ENCODE measurements at regions not wholly inside any gene's neighbourhood (a gene's known extent, or its start where the extent isn't known, plus 50 kb on each side); places are given as distances from the start of the nearest gene placed in this dataset.

GRCh38 chr5:156147261-156147943 is 179.6 kb upstream of the SGCD start:
- Histone ChIP-seq H2AK5ac (ENCODE audit: low read depth, low read length) (no peak overlapping the region), H2BK12ac (ENCODE audit: low read length) (no peak overlapping the region), H3K14ac (ENCODE audit: low read length) (no peak overlapping the region), H2AFZ (ENCODE audit: low read length) (no peak overlapping the region), H3K4ac (ENCODE audit: low read length) (no peak overlapping the region), H3K4me3 (ENCODE audit: low read length in 2 of 2) (no peak overlapping the region), H4K91ac (ENCODE audit: low read depth, low read length, poor library complexity) (no peak overlapping the region), H3K27ac (replicated peaks; ENCODE audit: low read length) (no peak overlapping the region), H3K36me3 (replicated peaks in 1 of 2; ENCODE audit: control insufficient read depth in 2 of 2, insufficient read depth in 2 of 2, low read length in 2 of 2) (no peaks in the 10 kb centered on the region), H2BK5ac (ENCODE audit: low read length) (no peak overlapping the region), H3K79me1 (ENCODE audit: low read depth, low read length) (no peaks in the 10 kb centered on the region), H2BK120ac (ENCODE audit: low read depth, low read length) (no peak overlapping the region), H3K4me1 (ENCODE audit: control insufficient read depth in 2 of 2, insufficient read depth in 1 of 2, low read depth in 1 of 2, low read length in 2 of 2) (no peaks in the 10 kb centered on the region), H3K23ac (ENCODE audit: low read depth, low read length, poor library complexity) (no peak overlapping the region), H4K8ac (ENCODE audit: low read depth, low read length) (no peak overlapping the region), H3K18ac (ENCODE audit: low read length) (no peak overlapping the region), H3K9me3 (replicated peaks in 1 of 2; ENCODE audit: control insufficient read depth in 2 of 2, insufficient read depth in 1 of 2, low read depth in 1 of 2, low read length in 2 of 2) (peaks cover 0 to 3% of the 10 kb centered on the region in 2 donors), H2BK15ac (ENCODE audit: low read length) (no peak overlapping the region), H3K4me2 (ENCODE audit: insufficient read depth, low read length, poor library complexity, severe bottlenecking) (no peak overlapping the region), H3K27me3 (ENCODE audit: control insufficient read depth in 3 of 3, insufficient read depth in 3 of 3, low read depth in 1 of 3, low read length in 3 of 3) (no peaks in the 10 kb centered on the region), H3K9ac (ENCODE audit: low read depth, low read length, poor library complexity) (no peak overlapping the region)
- DNase-seq (ENCODE audit: low spot score): no peak
- WGBS, 2 donors (ENCODE audit: extremely low coverage in 2 of 2, insufficient read length in 2 of 2, insufficient replicate concordance in 1 of 2): no CpG with 5 or more reads among the region's 2 CpGs

DNA sequence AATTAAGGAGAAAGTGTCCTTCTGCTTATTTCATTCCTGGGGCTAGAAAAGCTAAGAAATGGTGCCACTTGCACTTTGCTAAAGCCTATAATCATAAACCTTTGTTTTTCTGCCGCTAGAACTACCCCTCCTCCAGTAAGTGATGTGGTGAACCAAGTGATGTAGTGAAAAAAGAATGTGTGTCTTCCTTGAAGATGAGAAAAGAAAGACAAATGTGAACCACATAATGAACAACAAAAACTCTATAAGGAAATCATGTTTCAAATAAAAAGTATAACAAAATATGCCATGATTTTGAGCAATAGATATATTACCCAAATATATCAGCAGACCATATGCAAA is 179.0 kb upstream of the SGCD start:
- H3K27ac ChIP-seq (replicated peaks; ENCODE audit: low read length): no peak overlapping the region
- no CpG with 5 or more reads among the region's 1 CpG for WGBS, 2 donors (ENCODE audit: extremely low coverage in 2 of 2, insufficient read length in 2 of 2, insufficient replicate concordance in 1 of 2)
- H3K23ac ChIP-seq (ENCODE audit: low read depth, low read length, poor library complexity): no peak overlapping the region
- no peak overlapping the region for H3K4me2 ChIP-seq (ENCODE audit: insufficient read depth, low read length, poor library complexity, severe bottlenecking)
- no peak for DNase-seq (ENCODE audit: low spot score)
- no peak overlapping the region for H3K14ac ChIP-seq (ENCODE audit: low read length)
- no peak overlapping the region for H2BK15ac ChIP-seq (ENCODE audit: low read length)
- no peak overlapping the region for H2AFZ ChIP-seq (ENCODE audit: low read length)
- H3K18ac ChIP-seq (ENCODE audit: low read length): no peak overlapping the region
- H4K91ac ChIP-seq (ENCODE audit: low read depth, low read length, poor library complexity): no peak overlapping the region
- no peak overlapping the region for H3K9ac ChIP-seq (ENCODE audit: low read depth, low read length, poor library complexity)
- H3K27me3 ChIP-seq (ENCODE audit: control insufficient read depth in 3 of 3, insufficient read depth in 3 of 3, low read depth in 1 of 3, low read length in 3 of 3): no peaks in the 10 kb centered on the region
- no peak overlapping the region for H2AK5ac ChIP-seq (ENCODE audit: low read depth, low read length)
- H3K4me1 ChIP-seq (ENCODE audit: control insufficient read depth in 2 of 2, insufficient read depth in 1 of 2, low read depth in 1 of 2, low read length in 2 of 2): no peaks in the 10 kb centered on the region
- H3K79me1 ChIP-seq (ENCODE audit: low read depth, low read length): no peaks in the 10 kb centered on the region
- H2BK5ac ChIP-seq (ENCODE audit: low read length): no peak overlapping the region
- H2BK120ac ChIP-seq (ENCODE audit: low read depth, low read length): no peak overlapping the region
- H4K8ac ChIP-seq (ENCODE audit: low read depth, low read length): no peak overlapping the region
- H3K9me3 ChIP-seq (replicated peaks in 1 of 2; ENCODE audit: control insufficient read depth in 2 of 2, insufficient read depth in 1 of 2, low read depth in 1 of 2, low read length in 2 of 2): peaks cover 0 to 2% of the 10 kb centered on the region in 2 donors
- no peak overlapping the region for H3K4ac ChIP-seq (ENCODE audit: low read length)
- H3K4me3 ChIP-seq (ENCODE audit: low read length in 2 of 2): no peak overlapping the region
- no peaks in the 10 kb centered on the region for H3K36me3 ChIP-seq (replicated peaks in 1 of 2; ENCODE audit: control insufficient read depth in 2 of 2, insufficient read depth in 2 of 2, low read length in 2 of 2)
- H2BK12ac ChIP-seq (ENCODE audit: low read length): no peak overlapping the region

- H3K27ac ChIP-seq (replicated peaks; ENCODE audit: low read length): no peak overlapping the region
- no CpG with 5 or more reads among the region's 1 CpG for WGBS, 2 donors (ENCODE audit: extremely low coverage in 2 of 2, insufficient read length in 2 of 2, insufficient replicate concordance in 1 of 2)
Observed at GRCh38 chr5:156148301-156148700, 178.7 kb upstream of the SGCD start.

GRCh38 chr5:156149213-156149612 is 177.8 kb upstream of the SGCD start:
- no peak overlapping the region for H4K8ac ChIP-seq (ENCODE audit: low read depth, low read length)
- H2BK15ac ChIP-seq (ENCODE audit: low read length): no peak overlapping the region
- no peaks in the 10 kb centered on the region for H3K79me1 ChIP-seq (ENCODE audit: low read depth, low read length)
- no peak overlapping the region for H2BK12ac ChIP-seq (ENCODE audit: low read length)
- no peak overlapping the region for H3K14ac ChIP-seq (ENCODE audit: low read length)
- no peaks in the 10 kb centered on the region for H3K27me3 ChIP-seq (ENCODE audit: control insufficient read depth in 3 of 3, insufficient read depth in 3 of 3, low read depth in 1 of 3, low read length in 3 of 3)
- no peak overlapping the region for H2BK120ac ChIP-seq (ENCODE audit: low read depth, low read length)
- DNase-seq (ENCODE audit: low spot score): no peak
- H3K18ac ChIP-seq (ENCODE audit: low read length): no peak overlapping the region
- no peak overlapping the region for H3K4me3 ChIP-seq (ENCODE audit: low read length in 2 of 2)
- H3K4me2 ChIP-seq (ENCODE audit: insufficient read depth, low read length, poor library complexity, severe bottlenecking): no peak overlapping the region
- H3K23ac ChIP-seq (ENCODE audit: low read depth, low read length, poor library complexity): no peak overlapping the region
- H2BK5ac ChIP-seq (ENCODE audit: low read length): no peak overlapping the region
- no peak overlapping the region for H3K27ac ChIP-seq (replicated peaks; ENCODE audit: low read length)
- no peak overlapping the region for H2AK5ac ChIP-seq (ENCODE audit: low read depth, low read length)
- no peak overlapping the region for H3K4ac ChIP-seq (ENCODE audit: low read length)
- no peak overlapping the region for H2AFZ ChIP-seq (ENCODE audit: low read length)
- H4K91ac ChIP-seq (ENCODE audit: low read depth, low read length, poor library complexity): no peak overlapping the region
- H3K9me3 ChIP-seq (replicated peaks in 1 of 2; ENCODE audit: control insufficient read depth in 2 of 2, insufficient read depth in 1 of 2, low read depth in 1 of 2, low read length in 2 of 2): no peaks in the 10 kb centered on the region
- H3K36me3 ChIP-seq (replicated peaks in 1 of 2; ENCODE audit: control insufficient read depth in 2 of 2, insufficient read depth in 2 of 2, low read length in 2 of 2): no peaks in the 10 kb centered on the region
- no peaks in the 10 kb centered on the region for H3K4me1 ChIP-seq (ENCODE audit: control insufficient read depth in 2 of 2, insufficient read depth in 1 of 2, low read depth in 1 of 2, low read length in 2 of 2)
- no peak overlapping the region for H3K9ac ChIP-seq (ENCODE audit: low read depth, low read length, poor library complexity)

More at GRCh38 chr5:156148301-156148700, 178.7 kb upstream of the SGCD start:
- H2BK120ac ChIP-seq (ENCODE audit: low read depth, low read length): no peak overlapping the region
- H3K9me3 ChIP-seq (replicated peaks in 1 of 2; ENCODE audit: control insufficient read depth in 2 of 2, insufficient read depth in 1 of 2, low read depth in 1 of 2, low read length in 2 of 2): no peaks in the 10 kb centered on the region
- no peak overlapping the region for H2AFZ ChIP-seq (ENCODE audit: low read length)
- H3K23ac ChIP-seq (ENCODE audit: low read depth, low read length, poor library complexity): no peak overlapping the region
- no peak overlapping the region for H4K8ac ChIP-seq (ENCODE audit: low read depth, low read length)
- no peaks in the 10 kb centered on the region for H3K36me3 ChIP-seq (replicated peaks in 1 of 2; ENCODE audit: control insufficient read depth in 2 of 2, insufficient read depth in 2 of 2, low read length in 2 of 2)
- no peak overlapping the region for H2BK12ac ChIP-seq (ENCODE audit: low read length)
- H3K9ac ChIP-seq (ENCODE audit: low read depth, low read length, poor library complexity): no peak overlapping the region
- DNase-seq (ENCODE audit: low spot score): no peak
- no peaks in the 10 kb centered on the region for H3K4me1 ChIP-seq (ENCODE audit: control insufficient read depth in 2 of 2, insufficient read depth in 1 of 2, low read depth in 1 of 2, low read length in 2 of 2)
- H3K14ac ChIP-seq (ENCODE audit: low read length): no peak overlapping the region
- no peak overlapping the region for H4K91ac ChIP-seq (ENCODE audit: low read depth, low read length, poor library complexity)
- no peak overlapping the region for H2BK15ac ChIP-seq (ENCODE audit: low read length)
- H3K4ac ChIP-seq (ENCODE audit: low read length): no peak overlapping the region
- H2AK5ac ChIP-seq (ENCODE audit: low read depth, low read length): no peak overlapping the region
- no peak overlapping the region for H2BK5ac ChIP-seq (ENCODE audit: low read length)
- no peaks in the 10 kb centered on the region for H3K79me1 ChIP-seq (ENCODE audit: low read depth, low read length)
- no peaks in the 10 kb centered on the region for H3K27me3 ChIP-seq (ENCODE audit: control insufficient read depth in 3 of 3, insufficient read depth in 3 of 3, low read depth in 1 of 3, low read length in 3 of 3)
- no peak overlapping the region for H3K4me2 ChIP-seq (ENCODE audit: insufficient read depth, low read length, poor library complexity, severe bottlenecking)
- H3K18ac ChIP-seq (ENCODE audit: low read length): no peak overlapping the region
- H3K4me3 ChIP-seq (ENCODE audit: low read length in 2 of 2): no peak overlapping the region
